Mesothelial cell of epicardium (in vitro differentiated cells): ENCODE measurements at regions not wholly inside any gene's neighbourhood (a gene's known extent, or its start where the extent isn't known, plus 50 kb on each side); places are given as distances from the start of the nearest gene placed in this dataset.

ENCODE experiments used
- DNase-seq, 2 experiments: peaks; one replicate each; pipeline ENCODE4 v3.0.0; 2021; ENCODE audit warnings: low spot score in 2 of 2; ENCODE audit not compliant: unreplicated experiment in 2 of 2
- H3K27ac Mint-ChIP-seq: 2 replicates; pipeline ENCODE4 v1.8.0; 2021; ENCODE audit warnings: mixed read lengths
- H3K27me3 Mint-ChIP-seq: 2 replicates; pipeline ENCODE4 v1.8.0; 2021; ENCODE audit warnings: low read depth, mixed read lengths
- H3K36me3 Mint-ChIP-seq: 2 replicates; pipeline ENCODE4 v1.8.0; 2021; ENCODE audit warnings: mixed read lengths
- H3K4me1 Mint-ChIP-seq: 2 replicates; pipeline ENCODE4 v1.8.0; 2021; ENCODE audit warnings: mixed read lengths
- H3K4me3 Mint-ChIP-seq: 2 replicates; pipeline ENCODE4 v1.8.0; 2021; ENCODE audit warnings: mild to moderate bottlenecking, moderate library complexity, mixed read lengths
- H3K9me3 Mint-ChIP-seq: 2 replicates; pipeline ENCODE4 v1.8.0; 2021; ENCODE audit warnings: mixed read lengths
- TF ChIP-seq, protein P1 (sequence below): fragments of 200-600 bp; sonication (generic); IDR thresholded peaks from one replicate; pipeline ENCODE4 v1.5.0; 2021; ENCODE audit warnings: antibody characterized with exemption; ENCODE audit not compliant: unreplicated experiment

- no peak for DNase-seq
- H3K9me3 Mint-ChIP-seq, result no peaks in the 10 kb centered on the region
- H3K4me3 Mint-ChIP-seq, result no peak overlapping the region
- no peak overlapping the region for H3K27ac Mint-ChIP-seq
- peaks cover 26% of the 10 kb centered on the region for H3K27me3 Mint-ChIP-seq
- no peaks in the 10 kb centered on the region for H3K4me1 Mint-ChIP-seq
- no peaks in the 10 kb centered on the region for H3K36me3 Mint-ChIP-seq
- TF ChIP-seq, protein P1, sequence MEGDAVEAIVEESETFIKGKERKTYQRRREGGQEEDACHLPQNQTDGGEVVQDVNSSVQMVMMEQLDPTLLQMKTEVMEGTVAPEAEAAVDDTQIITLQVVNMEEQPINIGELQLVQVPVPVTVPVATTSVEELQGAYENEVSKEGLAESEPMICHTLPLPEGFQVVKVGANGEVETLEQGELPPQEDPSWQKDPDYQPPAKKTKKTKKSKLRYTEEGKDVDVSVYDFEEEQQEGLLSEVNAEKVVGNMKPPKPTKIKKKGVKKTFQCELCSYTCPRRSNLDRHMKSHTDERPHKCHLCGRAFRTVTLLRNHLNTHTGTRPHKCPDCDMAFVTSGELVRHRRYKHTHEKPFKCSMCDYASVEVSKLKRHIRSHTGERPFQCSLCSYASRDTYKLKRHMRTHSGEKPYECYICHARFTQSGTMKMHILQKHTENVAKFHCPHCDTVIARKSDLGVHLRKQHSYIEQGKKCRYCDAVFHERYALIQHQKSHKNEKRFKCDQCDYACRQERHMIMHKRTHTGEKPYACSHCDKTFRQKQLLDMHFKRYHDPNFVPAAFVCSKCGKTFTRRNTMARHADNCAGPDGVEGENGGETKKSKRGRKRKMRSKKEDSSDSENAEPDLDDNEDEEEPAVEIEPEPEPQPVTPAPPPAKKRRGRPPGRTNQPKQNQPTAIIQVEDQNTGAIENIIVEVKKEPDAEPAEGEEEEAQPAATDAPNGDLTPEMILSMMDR, result no peak
Measured at GRCh38 chr14:97543221-97543620, 746.0 kb downstream of the VRK1 start.

DNA sequence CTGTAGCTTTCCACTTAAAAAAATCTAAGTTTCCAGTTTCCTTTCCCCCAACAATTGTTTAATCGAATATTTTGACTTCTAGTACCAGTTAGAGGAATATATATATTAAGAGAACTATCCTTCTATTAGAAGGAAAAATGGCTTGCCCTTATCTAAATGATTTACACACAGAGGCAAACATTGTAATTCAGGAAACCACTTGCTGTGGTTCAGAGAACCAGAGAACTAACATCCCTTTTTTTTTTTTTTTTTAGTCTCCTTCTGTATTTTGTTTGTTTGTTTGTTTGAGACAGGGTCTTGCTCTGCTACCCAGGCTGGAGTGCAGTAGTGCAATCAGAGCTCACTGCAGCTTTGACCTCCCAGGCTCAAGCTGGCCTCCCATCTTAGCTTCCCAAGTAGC is 746.6 kb downstream of the VRK1 start:
- DNase-seq, result no peak
- Mint-ChIP-seq H3K4me1 (no peaks in the 10 kb centered on the region), H3K27me3 (peaks cover 21% of the 10 kb centered on the region), H3K9me3 (no peaks in the 10 kb centered on the region), H3K4me3 (no peak overlapping the region), H3K36me3 (no peaks in the 10 kb centered on the region), H3K27ac (no peak overlapping the region)
- TF ChIP-seq, protein P1, result no peak

- H3K4me1 Mint-ChIP-seq, result no peaks in the 10 kb centered on the region
- no peak overlapping the region for H3K4me3 Mint-ChIP-seq
- no peaks in the 10 kb centered on the region for H3K36me3 Mint-ChIP-seq
Measured at GRCh38 chr14:97544571-97544970, 747.4 kb downstream of the VRK1 start.

DNA sequence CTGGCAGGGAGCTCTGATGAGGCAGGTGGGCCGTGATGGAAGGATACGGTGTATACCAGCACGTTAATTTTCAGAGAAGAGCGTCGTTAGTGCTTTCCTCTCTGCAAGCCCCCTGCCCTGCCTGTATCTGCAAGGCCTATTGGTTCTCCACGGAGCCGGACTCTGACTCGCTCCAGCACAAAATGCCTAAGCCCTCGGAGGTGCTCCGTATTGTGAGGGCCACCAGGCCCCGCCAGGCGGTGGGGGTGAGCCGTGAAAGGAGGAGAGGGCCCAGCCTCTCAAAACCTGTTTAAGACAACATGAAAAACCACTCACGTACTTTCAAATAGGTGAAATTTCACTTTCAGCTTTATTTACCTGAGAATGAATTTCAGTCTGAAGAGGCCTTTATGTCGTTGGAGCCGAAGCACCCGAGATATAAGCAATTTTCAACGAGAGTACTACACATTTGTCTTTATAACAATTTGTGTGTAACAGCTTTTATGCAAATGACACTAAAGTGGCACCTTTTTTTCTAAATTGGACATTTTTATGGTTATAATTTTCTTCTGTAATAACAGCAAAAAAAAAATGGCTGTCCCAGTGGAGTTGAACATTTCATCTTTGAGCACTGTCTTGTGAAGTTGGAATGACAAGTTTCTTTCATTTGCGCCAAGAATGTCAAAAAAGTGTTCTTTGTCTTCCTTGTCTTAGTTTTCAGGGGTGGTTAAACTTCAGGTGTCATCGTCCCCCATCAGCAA is 749.5 kb downstream of the VRK1 start:
- DNase-seq, result no peak
- H3K4me1 Mint-ChIP-seq, result no peaks in the 10 kb centered on the region
- TF ChIP-seq, protein P1, result no peak
- no peaks in the 10 kb centered on the region for H3K9me3 Mint-ChIP-seq
- no peak overlapping the region for H3K27ac Mint-ChIP-seq
- peaks cover 16% of the 10 kb centered on the region for H3K27me3 Mint-ChIP-seq
- H3K4me3 Mint-ChIP-seq, result no peak overlapping the region
- H3K36me3 Mint-ChIP-seq, result no peaks in the 10 kb centered on the region

More at GRCh38 chr14:97544571-97544970, 747.4 kb downstream of the VRK1 start:
- Mint-ChIP-seq H3K27me3 (peaks cover 19% of the 10 kb centered on the region), H3K9me3 (no peaks in the 10 kb centered on the region), H3K27ac (no peak overlapping the region)
- no peak for DNase-seq
- TF ChIP-seq, protein P1, result no peak

- Mint-ChIP-seq H3K4me1 (no peaks in the 10 kb centered on the region), H3K27ac (no peak overlapping the region), H3K9me3 (no peaks in the 10 kb centered on the region), H3K36me3 (no peaks in the 10 kb centered on the region), H3K4me3 (no peak overlapping the region), H3K27me3 (peaks cover 26% of the 10 kb centered on the region)
- no peak for DNase-seq
- TF ChIP-seq, protein P1, result no peak
Measured at GRCh38 chr14:97550463-97550862, 753.3 kb downstream of the VRK1 start.
